HUDEP-2 (cell line): ENCODE measurements at regions not wholly inside any gene's neighbourhood (a gene's known extent, or its start where the extent isn't known, plus 50 kb on each side); places are given as distances from the start of the nearest gene placed in this dataset.

Source experiments
- DNase-seq, 76 experiments: peaks; one replicate each; lab custom pipeline; 2025; ENCODE audit not compliant: unreplicated experiment in 76 of 76; lab: John Stamatoyannopoulos, UW

- no peak for DNase-seq
Measured at GRCh38 chr7:25279705-25280104, 51.4 kb upstream of the NPVF start.

- no peak for DNase-seq
Measured at GRCh38 chr7:25280181-25280580, 51.9 kb upstream of the NPVF start.

- no peak for DNase-seq
Measured at GRCh38 chr7:25282194-25282593, 53.9 kb upstream of the NPVF start.

- DNase-seq: no peak
Measured at GRCh38 chr7:25286756-25287155, 58.5 kb upstream of the NPVF start.

GRCh38 chr7:25287291-25287690, 59.0 kb upstream of the NPVF start:
- DNase-seq: no peak

GRCh38 chr7:25288556-25289307, 60.4 kb upstream of the NPVF start:
- no peak for DNase-seq

- no peak for DNase-seq
Measured at GRCh38 chr7:25289518-25289917, 61.2 kb upstream of the NPVF start.

GRCh38 chr7:25294624-25295023, 66.3 kb upstream of the NPVF start:
- DNase-seq: no peak

- DNase-seq: no peak
Measured at GRCh38 chr7:25295387-25295786, 67.1 kb upstream of the NPVF start.

- DNase-seq: no peak
Measured at GRCh38 chr7:25296086-25296485, 67.8 kb upstream of the NPVF start.

- DNase-seq: no peak
Measured at GRCh38 chr7:25297278-25297677, 69.0 kb upstream of the NPVF start.

- DNase-seq: no peak
Measured at GRCh38 chr7:25303281-25304181, 75.2 kb upstream of the NPVF start.

GRCh38 chr7:25304691-25305090, 76.4 kb upstream of the NPVF start:
- no peak for DNase-seq

GRCh38 chr7:25305831-25306230, 77.5 kb upstream of the NPVF start:
- DNase-seq: no peak

- DNase-seq: no peak
Measured at GRCh38 chr7:25307624-25308023, 79.3 kb upstream of the NPVF start.

GRCh38 chr7:25308246-25308645, 80.0 kb upstream of the NPVF start:
- DNase-seq: no peak

GRCh38 chr7:25308906-25309705, 80.8 kb upstream of the NPVF start:
- no peak for DNase-seq

GRCh38 chr7:25310896-25311295, 82.6 kb upstream of the NPVF start:
- no peak for DNase-seq

- DNase-seq: no peak
Measured at GRCh38 chr7:25311346-25311745, 83.1 kb upstream of the NPVF start.

GRCh38 chr7:25312968-25313367, 84.7 kb upstream of the NPVF start:
- DNase-seq: no peak

GRCh38 chr7:25313526-25313925, 85.2 kb upstream of the NPVF start:
- DNase-seq: no peak
